Adrenal gland (tissue), 5 donors: ENCODE measurements at regions not wholly inside any gene's neighbourhood (a gene's known extent, or its start where the extent isn't known, plus 50 kb on each side); places are given as distances from the start of the nearest gene placed in this dataset.

ENCODE experiments used
- CTCF ChIP-seq, 6 experiments: fragments of 450-650 bp in 4 of 6; fragments of 200-600 bp in 2 of 6; sonication (generic) in 1 of 6; IDR thresholded peaks; 1 replicate in 5 of 6; 2 replicates in 1 of 6; pipeline versions ENCODE4 v1.5.1 to v1.8.0; 2016 to 2021; ENCODE audit warnings: antibody characterized with exemption in 6 of 6, mild to moderate bottlenecking in 2 of 6, moderate library complexity in 1 of 6
- POLR2A ChIP-seq, 2 donors: fragments of 450-650 bp; IDR thresholded peaks; one replicate each; pipeline ENCODE4 v1.6.1; 2017; ENCODE audit warnings: antibody characterized with exemption in 2 of 2, mild to moderate bottlenecking in 2 of 2, moderate library complexity in 1 of 2
- donor health status: DM: no; HTN: no; CAD: no.

GRCh38 chr6:164049517-164049988, 635.0 kb downstream of the QKI start:
- TF ChIP-seq CTCF (IDR thresholded peaks at IDR 0.05) (no peak), POLR2A (IDR thresholded peaks at IDR 0.05) (no peak)
